ENCODE measurements at regions not wholly inside any gene's neighbourhood (a gene's known extent, or its start where the extent isn't known, plus 50 kb on each side); places are given as distances from the start of the nearest gene placed in this dataset.

- DNase-seq (ENCODE audit: low read depth): no peak
- no peak overlapping the region for H3K4me3 ChIP-seq (ENCODE audit: low read depth, low read length)
Observed at GRCh38 chr14:100988011-100988410, 84.5 kb upstream of the RTL1 start.

DNA sequence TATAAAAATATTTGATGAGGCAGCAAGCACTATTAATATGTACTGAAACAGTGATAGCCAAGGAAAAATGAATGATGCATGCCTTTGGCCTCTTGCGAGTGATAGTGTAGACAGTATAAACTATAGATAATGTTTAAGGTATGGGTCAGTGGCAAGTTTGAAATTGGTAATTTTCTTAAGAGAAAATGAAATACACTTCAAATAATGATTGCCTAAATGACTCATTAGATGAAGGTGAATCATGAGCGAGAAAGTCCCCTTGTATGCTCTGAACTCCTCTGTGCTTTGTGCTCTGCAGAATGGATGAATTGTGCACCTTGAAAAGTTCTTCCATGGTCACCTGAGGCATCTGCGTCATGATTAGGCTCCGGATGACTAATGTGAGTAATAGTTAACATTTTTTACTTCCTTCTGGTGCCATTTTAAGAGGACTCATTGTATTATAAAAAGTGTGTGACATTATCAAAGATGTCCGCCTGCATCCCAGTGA lies 84.9 kb upstream of the RTL1 start:
- H3K4me3 ChIP-seq (ENCODE audit: low read depth, low read length): no peak overlapping the region
- TF ChIP-seq, protein P1, sequence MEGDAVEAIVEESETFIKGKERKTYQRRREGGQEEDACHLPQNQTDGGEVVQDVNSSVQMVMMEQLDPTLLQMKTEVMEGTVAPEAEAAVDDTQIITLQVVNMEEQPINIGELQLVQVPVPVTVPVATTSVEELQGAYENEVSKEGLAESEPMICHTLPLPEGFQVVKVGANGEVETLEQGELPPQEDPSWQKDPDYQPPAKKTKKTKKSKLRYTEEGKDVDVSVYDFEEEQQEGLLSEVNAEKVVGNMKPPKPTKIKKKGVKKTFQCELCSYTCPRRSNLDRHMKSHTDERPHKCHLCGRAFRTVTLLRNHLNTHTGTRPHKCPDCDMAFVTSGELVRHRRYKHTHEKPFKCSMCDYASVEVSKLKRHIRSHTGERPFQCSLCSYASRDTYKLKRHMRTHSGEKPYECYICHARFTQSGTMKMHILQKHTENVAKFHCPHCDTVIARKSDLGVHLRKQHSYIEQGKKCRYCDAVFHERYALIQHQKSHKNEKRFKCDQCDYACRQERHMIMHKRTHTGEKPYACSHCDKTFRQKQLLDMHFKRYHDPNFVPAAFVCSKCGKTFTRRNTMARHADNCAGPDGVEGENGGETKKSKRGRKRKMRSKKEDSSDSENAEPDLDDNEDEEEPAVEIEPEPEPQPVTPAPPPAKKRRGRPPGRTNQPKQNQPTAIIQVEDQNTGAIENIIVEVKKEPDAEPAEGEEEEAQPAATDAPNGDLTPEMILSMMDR (IDR thresholded peaks at IDR 0.05; ENCODE audit: insufficient read depth, low read depth, low read length): no peak
- DNase-seq (ENCODE audit: low read depth): no peak

More at GRCh38 chr14:100988011-100988410, 84.5 kb upstream of the RTL1 start:
- TF ChIP-seq, protein P1 (IDR thresholded peaks at IDR 0.05; ENCODE audit: insufficient read depth, low read depth, low read length): no peak

DNA sequence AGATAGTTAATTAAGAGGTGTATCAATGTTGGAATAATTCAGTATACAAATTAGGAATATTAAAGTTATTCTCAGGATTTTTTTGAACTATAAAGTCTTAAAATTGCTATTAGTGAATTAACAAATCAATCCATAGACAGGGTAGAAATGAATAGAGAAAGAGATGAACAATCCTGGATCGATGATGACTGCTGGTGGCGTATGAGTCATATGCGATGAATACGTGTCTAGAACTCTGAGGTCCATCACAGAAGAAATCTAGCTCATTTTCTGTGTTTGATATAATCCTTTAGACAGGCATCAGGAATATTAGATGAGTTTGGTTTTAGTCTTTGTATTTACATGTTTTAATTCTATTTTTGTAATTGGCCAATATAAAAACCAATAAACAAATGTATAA lies 85.4 kb upstream of the RTL1 start:
- no peak for DNase-seq (ENCODE audit: low read depth)
- H3K4me3 ChIP-seq (ENCODE audit: low read depth, low read length): no peak overlapping the region
- TF ChIP-seq, protein P1 (IDR thresholded peaks at IDR 0.05; ENCODE audit: insufficient read depth, low read depth, low read length): no peak

GRCh38 chr14:100989924-100990323 lies 86.4 kb upstream of the RTL1 start:
- no peak overlapping the region for H3K4me3 ChIP-seq (ENCODE audit: low read depth, low read length)
- TF ChIP-seq, protein P1 (IDR thresholded peaks at IDR 0.05; ENCODE audit: insufficient read depth, low read depth, low read length): no peak
- DNase-seq (ENCODE audit: low read depth): peak; percentile 16

GRCh38 chr14:100994082-100994481 lies 90.6 kb upstream of the RTL1 start:
- DNase-seq (ENCODE audit: low read depth): peak; percentile 15
- TF ChIP-seq, protein P1 (IDR thresholded peaks at IDR 0.05; ENCODE audit: insufficient read depth, low read depth, low read length): no peak
- no peak overlapping the region for H3K4me3 ChIP-seq (ENCODE audit: low read depth, low read length)

GRCh38 chr14:100994756-100995330 lies 91.3 kb upstream of the RTL1 start:
- H3K4me3 ChIP-seq (ENCODE audit: low read depth, low read length): no peak overlapping the region
- TF ChIP-seq, protein P1 (IDR thresholded peaks at IDR 0.05; ENCODE audit: insufficient read depth, low read depth, low read length): no peak
- peak; percentile 46 for DNase-seq (ENCODE audit: low read depth)
